Nephron (organoid): ENCODE measurements at regions not wholly inside any gene's neighbourhood (a gene's known extent, or its start where the extent isn't known, plus 50 kb on each side); places are given as distances from the start of the nearest gene placed in this dataset.
A peak's percentile ranks its signal among the peaks of the same experiment; 100 is the strongest.

Experiments used
- H3K27ac Mint-ChIP-seq, 3 experiments: 2 replicates each; pipeline ENCODE4 v1.8.0; 2020; ENCODE audit warnings: mixed read lengths in 3 of 3, mild to moderate bottlenecking in 2 of 3, moderate library complexity in 1 of 3
- H3K27me3 Mint-ChIP-seq: 2 replicates; pipeline ENCODE4 v1.8.0; 2021; ENCODE audit warnings: low read depth, mild to moderate bottlenecking, moderate library complexity, mixed read lengths
- H3K36me3 Mint-ChIP-seq: 2 replicates; pipeline ENCODE4 v1.8.0; 2020; ENCODE audit warnings: low read depth, mixed read lengths
- H3K4me1 Mint-ChIP-seq: 2 replicates; pipeline ENCODE4 v1.8.0; 2020; ENCODE audit warnings: mixed read lengths
- H3K4me3 Mint-ChIP-seq, 3 experiments: 2 replicates each; pipeline ENCODE4 v1.8.0; 2020; ENCODE audit warnings: mild to moderate bottlenecking in 3 of 3, mixed read lengths in 3 of 3, moderate library complexity in 2 of 3
- H3K9me3 Mint-ChIP-seq: 2 replicates; pipeline ENCODE4 v1.8.0; 2020; ENCODE audit warnings: mixed read lengths
- TF ChIP-seq, protein P1 (sequence below), 3 experiments: fragments of 200-600 bp; sonication (generic); IDR thresholded peaks; one replicate each; pipeline ENCODE4 v1.5.0; 2021; ENCODE audit warnings: antibody characterized with exemption in 3 of 3; ENCODE audit not compliant: unreplicated experiment in 3 of 3

DNA sequence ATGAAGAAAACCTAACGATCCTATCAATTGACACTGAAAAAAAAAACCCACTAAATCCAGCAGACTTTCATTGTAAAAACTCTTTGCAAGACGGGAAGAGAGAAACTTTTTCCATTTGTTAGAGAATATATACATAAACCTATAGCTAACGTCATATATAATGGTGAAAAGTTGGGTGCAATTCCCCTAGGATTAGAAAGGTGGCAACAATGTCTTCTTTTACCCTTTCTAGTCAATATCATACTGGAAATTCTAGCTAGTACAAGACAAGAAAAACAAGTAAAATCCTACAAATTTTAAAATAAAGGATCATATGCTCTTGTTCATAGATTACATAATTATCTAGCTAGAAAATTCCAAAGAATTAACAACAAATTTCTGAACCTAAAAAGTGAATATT lies 1596.5 kb upstream of the LRRTM1 start:
- Mint-ChIP-seq H3K4me3 (no peak overlapping the region), H3K4me1 (peaks cover 8% of the 10 kb centered on the region), H3K27ac (no peak overlapping the region), H3K27me3 (no peaks in the 10 kb centered on the region), H3K9me3 (peaks cover 3% of the 10 kb centered on the region), H3K36me3 (no peaks in the 10 kb centered on the region)
- TF ChIP-seq, protein P1, sequence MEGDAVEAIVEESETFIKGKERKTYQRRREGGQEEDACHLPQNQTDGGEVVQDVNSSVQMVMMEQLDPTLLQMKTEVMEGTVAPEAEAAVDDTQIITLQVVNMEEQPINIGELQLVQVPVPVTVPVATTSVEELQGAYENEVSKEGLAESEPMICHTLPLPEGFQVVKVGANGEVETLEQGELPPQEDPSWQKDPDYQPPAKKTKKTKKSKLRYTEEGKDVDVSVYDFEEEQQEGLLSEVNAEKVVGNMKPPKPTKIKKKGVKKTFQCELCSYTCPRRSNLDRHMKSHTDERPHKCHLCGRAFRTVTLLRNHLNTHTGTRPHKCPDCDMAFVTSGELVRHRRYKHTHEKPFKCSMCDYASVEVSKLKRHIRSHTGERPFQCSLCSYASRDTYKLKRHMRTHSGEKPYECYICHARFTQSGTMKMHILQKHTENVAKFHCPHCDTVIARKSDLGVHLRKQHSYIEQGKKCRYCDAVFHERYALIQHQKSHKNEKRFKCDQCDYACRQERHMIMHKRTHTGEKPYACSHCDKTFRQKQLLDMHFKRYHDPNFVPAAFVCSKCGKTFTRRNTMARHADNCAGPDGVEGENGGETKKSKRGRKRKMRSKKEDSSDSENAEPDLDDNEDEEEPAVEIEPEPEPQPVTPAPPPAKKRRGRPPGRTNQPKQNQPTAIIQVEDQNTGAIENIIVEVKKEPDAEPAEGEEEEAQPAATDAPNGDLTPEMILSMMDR (IDR thresholded peaks at IDR 0.05; ENCODE audit: unreplicated experiment in 3 of 3): peak in 2 of 3 experiments; percentile 15 to 46

DNA sequence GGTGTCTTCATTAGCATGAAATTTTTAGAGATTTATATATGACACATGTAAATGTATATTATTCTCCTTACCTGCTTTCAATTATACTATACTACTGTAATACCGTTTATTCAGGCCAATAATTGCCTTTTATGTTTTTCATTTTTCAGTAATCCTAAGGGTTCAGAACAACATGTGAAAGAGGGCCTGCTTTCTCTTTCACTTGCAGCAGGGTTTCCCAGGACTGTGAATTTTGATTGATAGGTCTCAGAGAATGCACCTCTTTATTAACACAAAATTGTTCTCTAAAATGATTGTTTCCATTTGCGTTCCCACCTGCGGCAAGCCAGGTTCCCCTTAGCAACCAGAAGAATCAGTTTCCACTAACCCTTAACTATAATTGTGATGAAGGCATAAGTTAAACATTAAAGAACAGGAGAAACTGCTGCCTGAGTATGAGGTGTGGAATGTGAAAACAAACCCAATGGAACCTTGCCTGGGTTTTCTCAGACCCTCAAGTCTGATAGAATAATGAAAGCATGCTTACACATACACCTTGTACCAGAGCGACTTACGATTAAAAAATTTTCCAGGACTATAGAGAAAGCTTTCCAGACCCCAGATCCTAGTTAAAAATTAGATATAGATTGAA lies 1591.2 kb upstream of the LRRTM1 start:
- no peaks in the 10 kb centered on the region for H3K27me3 Mint-ChIP-seq
- peaks cover 1% of the 10 kb centered on the region for H3K9me3 Mint-ChIP-seq
- no peaks in the 10 kb centered on the region for H3K36me3 Mint-ChIP-seq
- peaks cover 17% of the 10 kb centered on the region for H3K4me1 Mint-ChIP-seq
- TF ChIP-seq, protein P1 (IDR thresholded peaks at IDR 0.05; ENCODE audit: unreplicated experiment in 3 of 3): no peak
- H3K4me3 Mint-ChIP-seq: peak overlapping the region in 2 of 3 experiments; percentile 2 to 46
- H3K27ac Mint-ChIP-seq: peak overlapping the region; percentile 96 to 98 (median 98)

DNA sequence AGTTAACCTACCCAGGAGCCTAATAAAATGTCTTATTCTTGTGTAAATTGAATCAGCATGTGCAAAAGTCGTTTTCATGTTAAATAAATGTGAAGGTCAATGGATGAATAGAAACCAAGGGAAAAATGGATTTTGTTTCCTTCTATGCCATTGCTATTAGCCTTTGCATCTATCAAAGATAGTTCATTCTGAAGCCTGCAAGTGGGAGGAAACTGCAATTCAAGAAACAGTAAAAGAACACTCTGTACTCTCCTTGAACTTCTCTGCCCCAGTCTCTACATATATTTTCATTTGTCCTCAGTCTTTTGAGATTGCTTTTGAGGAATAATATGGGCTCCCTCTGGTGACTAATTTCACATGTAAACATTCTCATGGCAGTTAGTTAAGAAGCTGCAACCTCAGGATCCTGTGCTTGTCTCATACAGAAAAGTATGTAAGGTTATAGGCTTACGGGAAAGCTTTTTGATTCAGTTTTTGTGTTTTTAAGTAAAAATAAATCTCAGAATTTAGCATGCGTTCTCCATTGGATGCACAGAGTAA lies 1590.0 kb upstream of the LRRTM1 start:
- no peaks in the 10 kb centered on the region for H3K27me3 Mint-ChIP-seq
- H3K4me3 Mint-ChIP-seq: no peak overlapping the region
- H3K27ac Mint-ChIP-seq: peak overlapping the region; percentile 40 to 98 (median 98)
- TF ChIP-seq, protein P1 (IDR thresholded peaks at IDR 0.05; ENCODE audit: unreplicated experiment in 3 of 3): peak in 2 of 3 experiments; percentile 8 to 35
- no peaks in the 10 kb centered on the region for H3K9me3 Mint-ChIP-seq
- H3K4me1 Mint-ChIP-seq: peaks cover 17% of the 10 kb centered on the region
- no peaks in the 10 kb centered on the region for H3K36me3 Mint-ChIP-seq

DNA sequence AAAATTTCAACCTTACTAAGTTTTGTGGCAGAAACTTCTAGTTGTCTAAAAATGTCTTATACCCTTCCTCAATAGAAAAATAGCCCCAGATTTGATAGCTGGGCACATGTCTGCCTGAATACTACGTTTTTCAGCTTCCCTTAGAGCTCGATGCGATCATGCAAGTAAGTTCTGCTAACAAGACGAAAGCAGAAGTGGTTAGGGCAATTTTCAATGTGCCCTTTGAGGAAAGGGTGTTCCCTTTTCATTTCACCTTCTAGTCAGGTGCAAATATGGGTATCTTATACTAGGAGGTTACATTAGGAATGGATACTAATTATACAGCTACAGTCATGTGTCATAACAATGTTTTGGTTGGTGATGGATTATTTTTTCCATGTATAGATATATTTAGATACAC lies 1572.1 kb upstream of the LRRTM1 start:
- no peak overlapping the region for H3K27ac Mint-ChIP-seq
- no peak overlapping the region for H3K4me3 Mint-ChIP-seq
- peaks cover 4% of the 10 kb centered on the region for H3K27me3 Mint-ChIP-seq
- TF ChIP-seq, protein P1 (IDR thresholded peaks at IDR 0.05; ENCODE audit: unreplicated experiment in 3 of 3): no peak
- H3K4me1 Mint-ChIP-seq: no peaks in the 10 kb centered on the region
- no peaks in the 10 kb centered on the region for H3K36me3 Mint-ChIP-seq
- no peaks in the 10 kb centered on the region for H3K9me3 Mint-ChIP-seq

DNA sequence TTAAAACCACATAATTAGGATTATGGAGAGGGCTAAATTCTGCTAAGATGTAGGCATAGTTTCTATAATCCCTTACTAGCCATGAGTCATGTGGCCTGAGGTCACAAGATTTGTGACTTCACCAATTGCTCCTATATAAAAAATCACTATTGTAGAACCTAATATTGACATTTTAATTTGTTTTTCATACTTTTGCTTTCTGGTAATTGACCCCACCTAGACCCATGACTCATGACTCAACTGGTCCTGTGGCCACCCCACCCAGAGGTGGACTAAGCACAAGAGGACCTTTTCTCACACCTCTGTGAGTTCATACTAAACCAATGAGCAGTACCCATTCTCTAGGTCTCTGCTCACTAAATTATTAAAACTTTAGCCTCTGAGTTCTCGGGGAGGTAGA lies 1567.5 kb upstream of the LRRTM1 start:
- TF ChIP-seq, protein P1 (IDR thresholded peaks at IDR 0.05; ENCODE audit: unreplicated experiment in 3 of 3): no peak
- H3K36me3 Mint-ChIP-seq: no peaks in the 10 kb centered on the region
- H3K27me3 Mint-ChIP-seq: no peaks in the 10 kb centered on the region
- no peak overlapping the region for H3K4me3 Mint-ChIP-seq
- peaks cover 6% of the 10 kb centered on the region for H3K9me3 Mint-ChIP-seq
- H3K4me1 Mint-ChIP-seq: no peaks in the 10 kb centered on the region
- no peak overlapping the region for H3K27ac Mint-ChIP-seq

DNA sequence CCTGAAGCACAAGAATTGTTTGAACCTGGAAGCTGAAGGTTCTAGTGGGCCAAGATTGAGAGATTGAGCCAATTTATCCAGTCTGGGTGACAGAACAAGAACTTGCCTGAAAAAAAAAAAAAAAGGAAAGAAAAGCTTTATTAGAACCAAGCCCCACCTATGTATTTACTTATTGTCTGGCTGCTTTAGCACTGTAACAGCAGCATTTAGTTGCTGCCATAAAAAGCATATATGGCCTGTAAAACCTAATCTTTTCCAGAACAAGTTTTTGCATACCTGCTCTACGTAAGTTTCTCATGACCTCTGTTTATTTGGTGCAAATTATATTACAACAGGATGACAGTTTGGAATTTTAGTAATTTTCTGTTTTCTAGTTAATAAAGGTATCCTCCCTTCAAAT lies 1565.6 kb upstream of the LRRTM1 start:
- TF ChIP-seq, protein P1 (IDR thresholded peaks at IDR 0.05; ENCODE audit: unreplicated experiment in 3 of 3): no peak
- no peak overlapping the region for H3K27ac Mint-ChIP-seq
- H3K27me3 Mint-ChIP-seq: no peaks in the 10 kb centered on the region
- H3K4me1 Mint-ChIP-seq: no peaks in the 10 kb centered on the region
- no peaks in the 10 kb centered on the region for H3K36me3 Mint-ChIP-seq
- H3K4me3 Mint-ChIP-seq: no peak overlapping the region
- H3K9me3 Mint-ChIP-seq: peaks cover 6% of the 10 kb centered on the region
